GM19372 (cell line): ENCODE measurements at regions not wholly inside any gene's neighbourhood (a gene's known extent, or its start where the extent isn't known, plus 50 kb on each side); places are given as distances from the start of the nearest gene placed in this dataset.
"Not testable (repeated sequence)": the region's sequence is repeated elsewhere in the genome, so short reads cannot be mapped to it uniquely, and the experiment has no call there.

Experiments
- ATAC-seq: cut with Tn5 transposase; IDR thresholded peaks from one replicate; pipeline ENCODE4 v1.9.1; 2021; ENCODE audit warnings: mild to moderate bottlenecking, low read depth, moderate library complexity; ENCODE audit not compliant: unreplicated experiment

GRCh38 chr10:64733980-64734379 is 1212.8 kb downstream of the REEP3 start:
- no peak for ATAC-seq

DNA sequence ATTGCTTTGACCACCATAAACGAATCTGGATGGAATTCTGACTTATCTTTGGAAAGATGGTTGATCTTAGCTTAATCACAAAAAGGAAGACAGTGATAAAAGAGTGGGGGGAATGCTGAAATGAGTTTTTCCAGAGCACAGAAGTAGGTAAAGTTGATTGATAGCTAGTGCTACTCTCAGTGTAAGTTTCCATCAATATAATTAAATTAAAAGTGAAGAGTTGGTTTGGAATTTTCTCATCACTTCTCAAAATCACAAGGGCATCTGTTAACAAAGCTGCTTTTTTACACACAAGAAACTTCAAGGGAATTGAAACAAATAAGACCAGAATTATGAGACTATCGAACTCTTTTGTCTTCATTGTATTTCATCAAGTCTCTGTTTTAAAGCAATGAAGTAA is 1217.3 kb downstream of the REEP3 start:
- ATAC-seq: no peak

- ATAC-seq: no peak
Observed at GRCh38 chr10:64745565-64745964, 1224.4 kb downstream of the REEP3 start.

DNA sequence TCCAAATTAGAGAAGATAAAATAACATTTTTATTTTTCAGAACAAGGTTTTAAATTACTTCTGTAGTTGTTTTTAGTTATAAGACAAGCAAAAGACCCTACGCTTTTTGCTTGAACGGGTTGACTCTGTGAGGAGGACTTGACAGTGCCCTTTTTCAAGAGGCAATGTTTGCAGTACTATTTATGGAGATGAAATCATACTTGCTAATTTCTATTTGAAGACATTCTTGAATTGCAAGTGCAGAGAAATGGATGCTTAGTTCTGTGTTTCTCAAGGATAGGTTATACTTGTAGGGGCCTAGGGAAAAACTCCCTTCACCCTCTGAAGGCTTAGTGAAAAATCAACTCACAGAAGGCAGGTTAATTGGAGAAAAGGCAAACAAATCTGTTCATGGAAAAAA is 1229.5 kb downstream of the REEP3 start:
- no peak for ATAC-seq

GRCh38 chr10:64753516-64753915 is 1232.3 kb downstream of the REEP3 start:
- no peak for ATAC-seq

DNA sequence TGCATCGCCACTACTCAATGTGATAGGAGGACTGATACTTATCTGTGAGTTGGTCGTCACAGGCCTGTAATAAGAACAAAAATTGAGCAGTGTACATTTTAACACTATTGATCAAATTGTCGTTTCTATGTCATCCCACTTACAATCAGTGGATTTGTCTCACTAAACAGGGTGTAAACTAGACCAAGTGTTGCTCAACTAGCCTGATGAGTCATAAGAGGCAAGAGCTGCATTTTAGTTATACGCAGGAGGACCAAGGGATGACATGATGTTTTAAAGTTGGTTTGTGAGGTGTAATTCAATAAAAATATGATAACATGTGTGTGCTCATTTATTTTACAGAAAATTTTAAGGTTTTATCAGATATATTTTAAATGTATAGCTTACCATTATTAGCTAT is 1239.2 kb downstream of the REEP3 start:
- no peak for ATAC-seq

- no peak for ATAC-seq
Observed at GRCh38 chr10:64762861-64763260, 1241.7 kb downstream of the REEP3 start.

DNA sequence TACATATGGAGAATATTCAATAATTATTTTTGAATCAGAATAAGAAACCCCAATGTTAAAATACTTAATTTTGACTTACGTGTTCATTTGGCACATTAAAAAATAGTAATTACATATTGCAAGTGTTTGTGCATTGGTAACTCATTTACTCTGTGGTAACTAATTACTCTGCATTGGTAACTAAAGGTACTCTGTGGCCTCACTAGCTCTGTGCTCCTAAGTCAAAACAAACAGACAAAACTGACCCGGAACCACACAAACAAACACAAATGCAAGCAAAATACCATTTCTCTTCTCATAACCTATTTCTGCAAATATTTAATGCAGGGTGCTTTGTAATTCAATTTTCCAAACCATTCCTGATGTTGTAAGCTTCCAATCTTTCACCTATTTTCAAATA is 1244.3 kb downstream of the REEP3 start:
- no peak for ATAC-seq

- ATAC-seq: no peak
Observed at GRCh38 chr10:64771253-64772050, 1250.3 kb downstream of the REEP3 start.

- ATAC-seq: no peak
Observed at GRCh38 chr10:64773357-64773756, 1252.2 kb downstream of the REEP3 start.

- ATAC-seq: not testable (repeated sequence)
Observed at GRCh38 chr10:64784451-64784850, 1263.2 kb downstream of the REEP3 start.

GRCh38 chr10:64785816-64786215 is 1264.6 kb downstream of the REEP3 start:
- no peak for ATAC-seq

- ATAC-seq: no peak
Observed at GRCh38 chr10:64786989-64787388, 1265.8 kb downstream of the REEP3 start.

DNA sequence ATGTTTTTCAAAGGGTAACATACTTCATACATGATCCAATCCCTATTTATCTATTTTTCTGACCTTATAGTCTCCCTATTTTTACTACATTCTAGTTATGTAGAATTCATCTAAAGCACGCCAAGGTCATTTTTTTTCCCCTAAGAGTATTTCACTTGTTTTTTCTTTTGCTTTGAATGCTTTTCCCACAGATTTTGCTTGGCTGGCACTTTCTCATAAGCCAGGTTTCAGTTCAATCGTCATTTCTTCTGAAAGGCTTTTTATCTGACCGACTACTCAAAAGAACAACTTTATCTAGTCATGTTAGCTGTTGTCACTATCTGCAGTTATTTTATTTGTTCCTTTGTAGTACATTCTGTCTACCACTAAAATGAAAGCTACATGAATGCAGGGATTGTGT is 1274.6 kb downstream of the REEP3 start:
- ATAC-seq: no peak

DNA sequence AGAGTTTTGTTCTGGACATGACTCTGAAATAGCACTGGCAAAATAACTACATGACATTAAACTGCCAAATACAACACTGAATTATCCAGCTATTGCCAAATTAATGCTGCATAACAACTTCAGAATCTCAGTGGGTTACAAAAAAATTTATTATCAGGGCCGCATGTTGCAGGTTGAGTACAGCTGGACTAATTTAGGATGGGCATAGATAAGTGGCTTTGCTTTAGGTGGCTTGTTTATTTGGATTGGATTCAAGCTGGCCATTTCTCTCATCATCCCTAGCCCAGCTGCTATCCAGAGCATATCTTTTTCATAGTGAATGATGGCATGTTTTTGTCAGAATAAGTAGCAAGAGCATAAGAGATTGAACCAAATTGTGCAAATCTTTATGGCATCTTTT is 1277.1 kb downstream of the REEP3 start:
- ATAC-seq: no peak

- not testable (repeated sequence) for ATAC-seq
Observed at GRCh38 chr10:64808233-64808632, 1287.0 kb downstream of the REEP3 start.

DNA sequence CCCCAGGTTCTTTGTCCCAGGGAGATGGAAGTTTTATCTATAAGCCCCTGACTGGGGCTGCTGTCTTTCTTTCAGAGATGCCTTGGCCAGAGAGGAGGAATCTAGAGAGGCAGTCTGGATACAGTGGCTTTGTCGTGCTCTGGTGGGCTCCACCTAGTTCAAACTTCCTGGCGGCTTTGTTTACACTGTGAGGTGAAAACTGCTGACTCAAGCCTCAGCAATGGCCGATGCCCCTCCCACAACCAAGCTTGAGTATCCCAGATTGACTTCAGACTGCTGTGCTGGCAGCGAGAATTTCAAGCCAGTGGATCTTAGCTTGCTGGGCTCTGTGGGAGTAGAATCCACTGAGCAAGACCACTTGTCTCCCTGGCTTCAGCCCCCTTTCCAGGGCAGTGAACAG is 1288.8 kb downstream of the REEP3 start:
- ATAC-seq: not testable (repeated sequence)

DNA sequence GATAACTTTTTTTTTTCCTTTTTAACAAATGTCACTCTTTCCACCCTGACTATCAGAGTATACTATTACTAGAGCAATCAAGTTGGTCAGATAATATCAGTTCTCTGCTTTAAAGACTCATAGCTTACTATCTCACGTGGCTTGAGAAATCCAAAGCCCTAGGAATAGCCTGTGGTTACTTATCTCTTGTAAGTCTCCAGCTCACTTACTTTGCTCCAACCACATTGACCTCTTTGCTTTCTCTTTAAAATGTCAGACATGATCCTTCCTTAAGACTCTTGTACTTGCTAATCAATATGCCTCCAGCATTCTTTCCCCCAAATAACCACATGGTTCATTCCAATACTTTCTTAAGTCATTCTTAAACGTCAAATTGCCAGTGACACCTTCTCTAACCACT is 1292.2 kb downstream of the REEP3 start:
- no peak for ATAC-seq

GRCh38 chr10:64814201-64814600 is 1293.0 kb downstream of the REEP3 start:
- no peak for ATAC-seq

DNA sequence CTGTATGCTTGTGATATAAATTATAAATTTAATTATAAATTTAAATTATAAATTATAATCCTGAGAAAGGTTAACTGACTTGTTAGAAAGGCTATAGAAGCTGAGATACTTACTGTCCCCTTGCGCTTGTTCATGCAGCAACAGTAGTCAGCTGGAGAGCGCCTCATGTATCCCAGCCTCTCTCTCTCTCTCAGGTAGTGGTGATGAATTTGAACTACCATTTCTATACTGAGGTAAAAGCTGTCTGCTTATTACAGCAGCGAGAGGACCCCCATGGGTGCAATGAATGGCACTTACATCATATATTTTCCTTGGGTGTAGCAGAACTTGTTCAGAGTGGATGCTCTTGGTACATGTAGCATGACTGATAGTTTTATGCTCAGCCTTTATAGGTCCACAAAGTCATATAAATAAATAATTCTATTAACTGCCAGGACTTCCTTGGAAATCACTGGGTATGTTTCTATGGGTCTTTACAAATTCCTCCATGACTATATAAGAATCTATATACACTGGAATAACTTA is 1308.7 kb downstream of the REEP3 start:
- ATAC-seq: no peak

DNA sequence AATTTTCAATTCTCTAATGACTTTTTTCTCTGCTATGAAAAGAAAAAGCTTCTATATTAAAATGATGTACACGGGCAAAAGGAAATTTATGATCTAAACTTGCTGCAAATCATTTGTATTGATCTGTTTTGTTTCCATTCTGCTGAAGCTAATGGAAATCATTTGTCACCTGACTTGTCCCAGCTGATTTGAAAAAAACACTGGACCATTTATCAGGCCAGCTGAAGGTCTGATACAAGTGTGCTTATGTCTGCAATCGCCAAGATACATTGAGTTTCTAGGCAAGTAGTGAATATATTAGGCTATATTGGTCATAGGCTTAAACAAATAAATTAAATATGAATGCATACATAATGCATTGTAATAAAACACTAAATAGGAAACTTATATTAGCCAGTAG is 1309.7 kb downstream of the REEP3 start:
- ATAC-seq: no peak

DNA sequence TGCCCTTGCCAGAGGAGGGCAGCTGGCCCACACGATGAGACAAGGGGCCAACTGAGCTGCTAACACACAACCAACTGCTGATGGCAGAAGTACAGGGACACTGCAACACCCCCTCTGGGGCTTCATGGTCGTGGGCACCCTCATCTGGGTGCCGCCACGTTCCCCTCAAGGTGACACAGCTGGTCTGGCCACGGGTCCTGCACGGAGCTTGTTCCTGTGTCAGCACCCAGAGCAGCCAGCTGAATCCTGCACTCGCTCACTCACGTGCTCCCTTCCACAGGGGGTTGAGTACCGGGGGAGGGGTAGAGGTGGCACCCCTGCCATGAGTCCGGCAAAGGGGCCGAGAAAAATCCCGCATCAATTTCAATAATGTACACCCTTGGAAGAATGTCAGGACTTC is 1319.1 kb downstream of the REEP3 start:
- no peak for ATAC-seq
